ENCODE measurements at regions not wholly inside any gene's neighbourhood (a gene's known extent, or its start where the extent isn't known, plus 50 kb on each side); places are given as distances from the start of the nearest gene placed in this dataset.
"Not testable (repeated sequence)": the region's sequence is repeated elsewhere in the genome, so short reads cannot be mapped to it uniquely, and the experiment has no call there.

GRCh38 chr1:105000793-105001192 lies 1251.1 kb downstream of the AMY1C start:
- no peak for DNase-seq

DNA sequence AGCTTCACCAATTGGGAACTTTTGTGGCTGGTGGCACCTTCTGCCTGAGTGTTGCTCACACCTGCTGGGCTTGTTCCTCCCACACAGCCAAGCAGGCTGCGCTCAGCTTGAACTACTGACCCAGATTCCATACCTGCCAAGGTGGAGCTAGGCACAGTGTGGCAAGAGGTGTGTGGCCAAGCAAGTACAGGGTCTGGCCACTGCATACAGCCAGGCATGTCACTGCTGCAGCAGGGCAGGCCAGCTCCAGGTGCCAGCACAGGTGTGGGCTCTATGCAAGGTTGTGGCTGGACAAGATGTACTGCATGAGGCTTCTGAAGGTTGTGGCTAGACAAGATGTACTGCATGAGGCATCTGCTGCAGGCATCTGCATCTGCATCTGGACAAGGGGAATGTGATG lies 1254.8 kb downstream of the AMY1C start:
- no peak for DNase-seq

- DNase-seq = no peak
Measured at GRCh38 chr1:105005594-105006195, 1256.0 kb downstream of the AMY1C start.

DNA sequence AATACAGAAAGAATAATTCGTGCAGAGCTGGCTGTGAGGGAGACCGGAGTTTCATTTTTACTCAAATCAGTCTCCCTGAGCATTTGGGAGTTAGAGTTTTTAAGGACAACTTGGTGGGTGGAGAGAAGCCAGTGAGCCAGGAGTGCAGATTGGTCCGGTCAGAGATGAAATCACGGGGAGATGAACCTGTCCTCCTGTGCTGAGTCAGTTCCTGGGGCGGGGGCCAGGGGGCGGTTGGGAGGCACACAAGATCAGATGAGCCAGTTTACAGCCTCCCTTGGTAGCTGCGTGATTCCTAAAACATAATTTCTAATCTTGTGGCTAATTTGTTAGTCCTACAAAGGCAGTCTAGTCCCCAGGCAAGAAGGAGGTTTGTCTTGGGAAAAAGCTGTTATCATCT lies 1267.9 kb downstream of the AMY1C start:
- no peak for DNase-seq

DNA sequence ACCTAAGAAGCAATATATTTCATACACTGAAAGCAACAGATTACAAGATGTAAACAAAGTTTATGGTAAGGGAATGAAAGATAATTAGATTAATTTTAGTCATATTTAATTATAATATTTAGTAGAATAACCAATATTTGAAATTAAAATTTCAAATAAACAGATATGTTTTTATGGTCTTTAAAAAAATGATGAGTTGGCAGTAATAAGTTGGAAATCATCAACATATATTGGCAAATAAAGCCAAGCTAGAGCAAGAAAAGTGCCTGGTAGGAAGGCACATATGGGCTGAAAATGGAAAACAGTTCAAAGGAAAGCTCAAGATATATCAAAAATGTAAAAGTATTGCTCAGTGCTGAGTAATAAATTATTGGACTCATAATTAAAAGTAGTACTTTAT lies 1274.0 kb downstream of the AMY1C start:
- DNase-seq = no peak

GRCh38 chr1:105027838-105028471 lies 1278.3 kb downstream of the AMY1C start:
- DNase-seq = no peak

DNA sequence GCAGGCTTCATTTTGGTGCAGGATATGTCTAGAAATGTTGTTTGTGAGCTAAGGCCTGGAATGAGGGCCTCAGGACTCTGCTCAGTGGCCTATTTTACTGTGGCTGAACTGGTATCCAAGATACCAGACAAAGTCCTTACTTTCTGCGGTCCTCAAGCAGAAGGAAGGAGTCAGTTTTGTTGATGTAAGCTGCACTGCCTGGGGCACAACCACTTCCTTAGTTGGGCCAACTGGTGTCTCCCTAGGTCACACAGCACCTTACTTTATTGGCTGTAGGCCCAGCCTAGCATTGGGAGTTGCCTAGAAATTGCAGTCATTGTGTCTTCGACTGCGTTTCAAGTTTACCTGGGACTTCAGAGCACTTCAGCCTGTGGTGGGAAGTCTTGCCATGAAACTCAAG lies 1322.7 kb downstream of the AMY1C start:
- no peak for DNase-seq

DNA sequence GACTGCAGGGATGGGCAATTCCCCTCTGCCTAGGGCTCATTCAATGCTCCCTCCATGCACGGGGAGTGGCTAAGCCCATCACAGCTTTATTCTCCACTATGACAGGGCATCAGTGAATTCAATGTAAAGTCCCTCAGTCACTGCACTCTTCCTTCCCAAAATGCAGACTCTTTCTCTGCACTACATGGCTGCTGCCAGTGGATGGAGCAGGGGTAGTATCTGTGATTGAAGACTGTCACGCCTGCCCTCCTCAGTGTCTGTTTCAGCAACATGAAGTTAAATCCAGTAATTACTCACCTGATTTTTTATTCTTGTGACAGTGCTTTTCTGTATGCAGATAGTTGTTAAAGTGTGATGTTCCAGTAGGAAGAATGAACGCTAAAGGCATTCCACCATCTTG lies 1323.2 kb downstream of the AMY1C start:
- no peak for DNase-seq

DNA sequence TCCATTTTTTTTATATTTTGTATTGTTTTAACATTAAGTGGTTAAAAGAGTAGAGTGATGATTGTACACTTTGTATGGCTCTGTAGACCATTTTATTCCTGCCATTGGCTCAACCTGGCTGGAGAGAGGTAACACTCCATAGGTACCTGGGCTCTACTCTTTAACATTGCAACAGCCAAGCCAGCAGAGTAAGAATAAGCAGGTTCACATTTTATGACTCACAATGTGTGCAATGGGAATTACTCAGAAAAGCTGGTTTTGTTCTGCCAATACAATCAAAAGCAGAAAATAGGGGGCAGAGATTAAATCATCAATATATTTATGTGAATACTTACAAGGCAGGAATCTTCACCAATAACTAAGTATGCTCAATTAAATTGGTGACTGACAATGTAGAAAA lies 1324.0 kb downstream of the AMY1C start:
- DNase-seq = no peak

DNA sequence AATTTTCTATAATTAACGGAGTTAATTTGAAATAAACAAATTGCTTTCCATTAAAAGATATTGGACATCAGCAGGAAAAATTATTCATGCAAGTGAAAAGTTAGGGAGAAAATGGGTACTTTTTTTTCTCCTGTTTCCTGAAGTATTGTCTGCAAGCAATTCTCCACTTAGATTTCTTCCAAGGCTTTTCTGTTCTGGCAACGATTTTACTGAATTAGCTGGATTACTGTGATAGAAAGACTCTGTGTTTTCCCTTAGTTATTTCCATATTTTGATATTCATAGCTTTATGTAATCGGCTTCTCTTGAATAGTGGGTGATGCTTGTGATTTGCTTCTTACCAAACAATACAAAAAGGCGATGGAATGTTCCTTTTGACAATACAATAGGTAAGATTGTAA lies 1333.9 kb downstream of the AMY1C start:
- no peak for DNase-seq

GRCh38 chr1:105087506-105087905 lies 1337.8 kb downstream of the AMY1C start:
- no peak for DNase-seq

GRCh38 chr1:105088166-105088565 lies 1338.5 kb downstream of the AMY1C start:
- DNase-seq = no peak

- DNase-seq = not testable (repeated sequence)
Measured at GRCh38 chr1:105093893-105094292, 1344.2 kb downstream of the AMY1C start.

DNA sequence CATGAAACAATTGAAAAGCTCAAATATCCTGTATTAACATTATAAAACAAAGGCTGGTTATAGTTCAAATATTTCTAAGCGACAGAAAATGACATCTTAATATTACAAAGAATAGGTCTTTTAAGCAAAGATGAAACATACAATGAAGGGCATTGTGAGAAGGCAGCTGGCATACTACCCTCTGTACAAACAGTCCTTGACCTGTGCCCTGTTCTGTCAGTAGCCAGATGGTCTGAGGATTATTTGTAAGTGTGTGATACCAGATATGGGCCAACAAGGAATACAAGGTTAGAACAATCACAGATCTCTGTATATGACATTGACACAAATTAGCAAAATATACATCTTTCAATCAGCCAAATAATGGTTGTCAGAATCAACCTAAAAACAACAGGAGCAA lies 1350.4 kb downstream of the AMY1C start:
- peak; percentile 91 for DNase-seq

DNA sequence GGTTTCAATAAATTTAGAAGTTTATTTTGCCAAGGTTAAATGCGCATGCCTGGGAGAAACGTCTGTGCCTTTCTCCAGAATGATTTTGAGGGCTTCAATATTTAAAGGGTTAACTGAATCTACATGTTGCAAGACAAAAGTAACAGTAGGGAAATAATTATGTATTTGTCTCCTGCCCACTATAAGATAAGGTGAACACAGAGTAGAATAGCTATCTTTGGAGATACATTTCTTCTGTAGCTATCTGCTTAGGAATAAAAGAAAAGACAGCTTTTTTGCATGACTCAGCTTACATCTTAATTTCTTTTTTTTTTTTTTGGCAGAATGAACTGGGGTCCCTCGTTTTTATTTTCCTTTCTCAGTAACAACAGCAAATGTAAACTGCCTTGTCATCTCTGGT lies 1351.6 kb downstream of the AMY1C start:
- DNase-seq = no peak

GRCh38 chr1:105102371-105102770 lies 1352.7 kb downstream of the AMY1C start:
- no peak for DNase-seq

- DNase-seq = no peak
Measured at GRCh38 chr1:105122041-105122440, 1372.3 kb downstream of the AMY1C start.

- peak; percentile 89 for DNase-seq
Measured at GRCh38 chr1:105137543-105138457, 1388.1 kb downstream of the AMY1C start.

DNA sequence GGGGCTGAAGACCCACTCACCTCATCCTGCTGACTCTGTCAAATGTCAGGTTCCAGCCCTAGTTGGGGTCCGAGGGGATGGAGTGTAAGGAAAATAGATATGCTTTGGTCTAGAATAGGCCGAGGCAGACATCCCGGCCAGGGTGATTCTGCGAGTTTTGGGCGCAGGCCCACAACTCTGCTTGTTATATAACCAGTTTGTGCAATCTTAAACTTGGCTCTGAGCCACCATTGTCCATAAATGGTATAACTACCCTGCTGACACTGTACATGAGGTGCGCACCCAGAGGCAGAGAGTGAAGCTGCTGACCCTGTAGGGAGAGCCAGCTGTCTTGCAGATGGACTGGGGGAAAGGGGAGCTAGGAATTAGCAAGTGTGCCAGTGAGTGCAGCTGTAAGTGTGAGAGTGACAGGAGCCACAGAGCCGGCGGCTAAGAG lies 1388.8 kb downstream of the AMY1C start:
- peak; percentile 92 for DNase-seq

GRCh38 chr1:105172788-105173187 lies 1423.1 kb downstream of the AMY1C start:
- DNase-seq = peak; percentile 34

GRCh38 chr1:105180789-105181188 lies 1431.1 kb downstream of the AMY1C start:
- no peak for DNase-seq

- DNase-seq = no peak
Measured at GRCh38 chr1:105204836-105205371, 1455.2 kb downstream of the AMY1C start.

DNA sequence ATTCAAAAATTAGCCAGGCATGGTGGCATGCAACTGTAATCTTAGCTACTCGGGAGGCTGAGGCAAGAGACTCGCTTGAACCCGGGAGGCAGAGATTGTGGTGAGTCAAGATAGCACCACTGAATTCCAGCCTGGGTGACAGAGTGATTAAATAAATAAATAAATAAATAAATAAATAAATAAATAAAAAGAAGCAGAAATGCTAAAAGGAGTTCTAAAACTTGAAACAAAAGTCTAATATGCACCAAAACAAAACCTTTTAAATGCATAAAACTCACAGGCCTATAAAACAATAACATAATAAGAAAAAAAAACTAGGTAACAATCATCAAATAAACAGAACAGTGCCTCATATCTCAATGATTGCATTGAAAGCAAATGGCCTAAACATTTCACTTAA lies 1458.9 kb downstream of the AMY1C start:
- DNase-seq = no peak

DNA sequence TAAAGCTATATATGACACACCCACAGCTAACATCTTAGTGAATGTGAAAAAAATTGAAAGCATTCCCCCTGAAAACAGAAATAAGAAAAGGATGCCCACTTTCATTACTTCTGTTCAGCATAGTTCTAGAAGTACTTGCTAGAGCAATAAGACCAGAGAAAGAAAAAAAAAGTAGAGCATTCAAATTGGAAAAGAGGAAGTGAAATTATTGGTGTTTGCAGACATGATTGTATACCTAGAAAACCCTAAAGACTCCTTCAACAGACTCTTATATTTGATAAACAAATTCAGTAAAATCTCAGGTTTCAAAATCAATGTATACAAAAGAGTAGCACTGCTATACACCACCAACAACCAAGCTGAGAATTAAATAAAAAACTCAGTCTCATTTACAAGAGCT lies 1461.0 kb downstream of the AMY1C start:
- no peak for DNase-seq

Measured in SHP77 treated with DMSO at 0.1 percent for 48 hours (cell line).